ENCODE measurements at regions not wholly inside any gene's neighbourhood (a gene's known extent, or its start where the extent isn't known, plus 50 kb on each side); places are given as distances from the start of the nearest gene placed in this dataset.
"Not testable (repeated sequence)": the region's sequence is repeated elsewhere in the genome, so short reads cannot be mapped to it uniquely, and the experiment has no call there.

- H3K79me1 ChIP-seq (ENCODE audit: low read depth, low read length); H2BK20ac ChIP-seq (ENCODE audit: low read length); H3K23ac ChIP-seq (ENCODE audit: insufficient read length); H3K9me3 ChIP-seq (ENCODE audit: insufficient read depth in 2 of 2, low read depth in 1 of 2, low read length in 1 of 2); H3K23me2 ChIP-seq (ENCODE audit: low read depth, low read length); H3K18ac ChIP-seq (ENCODE audit: extremely low read depth, low read length); H4K20me1 ChIP-seq (replicated peaks in 1 of 2; ENCODE audit: control insufficient read depth in 1 of 2, insufficient read depth in 2 of 2, low read length in 2 of 2); H3K4ac ChIP-seq (replicated peaks; ENCODE audit: insufficient read length, low read depth, low read length); H3K36me3 ChIP-seq (ENCODE audit: control insufficient read depth in 2 of 4, insufficient read depth in 4 of 4, low read length in 3 of 4); H2AFZ ChIP-seq (ENCODE audit: low read length); H3K79me2 ChIP-seq (ENCODE audit: control insufficient read depth in 1 of 2, insufficient read depth in 2 of 2, low read length in 2 of 2); H3K14ac ChIP-seq (ENCODE audit: insufficient read length); H4K8ac ChIP-seq (ENCODE audit: extremely low read depth, insufficient read depth, low read length); POLR2A ChIA-PET (ENCODE audit: partially characterized antibody); H3K27ac ChIP-seq (ENCODE audit: low read depth, low read length); H3K9ac ChIP-seq (replicated peaks in 1 of 4; ENCODE audit: extremely low read depth in 1 of 4, low read depth in 3 of 4, low read length in 3 of 4); H2BK12ac ChIP-seq (ENCODE audit: low read depth, low read length); H2BK15ac ChIP-seq (ENCODE audit: low read length); DNase-seq (ENCODE audit: low read depth in 1 of 2, low spot score in 2 of 2); FAIRE-seq; H2BK120ac ChIP-seq (replicated peaks; ENCODE audit: low read depth, low read length); H3K56ac ChIP-seq (replicated peaks; ENCODE audit: insufficient read length, low read depth, low read length); H2BK5ac ChIP-seq (ENCODE audit: low read depth, low read length); H3K4me2 ChIP-seq (ENCODE audit: insufficient read depth in 1 of 2, low read depth in 2 of 2, low read length in 2 of 2); H4K5ac ChIP-seq (ENCODE audit: insufficient read length, low read depth, low read length); H3K4me1 ChIP-seq (replicated peaks in 1 of 4; ENCODE audit: control insufficient read depth in 3 of 4, insufficient read depth in 4 of 4, low read length in 3 of 4); H3K27me3 ChIP-seq (replicated peaks in 1 of 4; ENCODE audit: control insufficient read depth in 3 of 4, extremely low read depth in 1 of 4, insufficient read depth in 3 of 4, low read length in 3 of 4); H3K4me3 ChIP-seq (ENCODE audit: extremely low read depth in 1 of 4, insufficient read depth in 2 of 4, low read depth in 3 of 4, low read length in 4 of 4); H2AK5ac ChIP-seq (ENCODE audit: low read depth, low read length); H4K91ac ChIP-seq (replicated peaks; ENCODE audit: insufficient read length, low read length): not testable (repeated sequence)
- 90% methylated on average over 2 of the region's 3 CpGs; no CpG with 5 or more reads in 1 of the 2 experiments for WGBS, 2 experiments (ENCODE audit: extremely low coverage in 1 of 2, insufficient coverage in 1 of 2, insufficient read length in 1 of 2, insufficient replicate concordance in 2 of 2, low coverage in 1 of 2, low lambda C conversion rate in 2 of 2, missing lambda C conversion rate in 1 of 2)
- CTCF ChIA-PET (ENCODE audit: partially characterized antibody), result interaction anchor here (0.6 kb wide), 1 partner anchor 286 kb away, joined by 4 read pairs; no protein-coding TSS in a partner anchor
Observed at GRCh38 chr1:70610164-70610563, 199.1 kb downstream of the CTH start.
